ENCODE measurements at regions not wholly inside any gene's neighbourhood (a gene's known extent, or its start where the extent isn't known, plus 50 kb on each side); places are given as distances from the start of the nearest gene placed in this dataset.

- TF ChIP-seq CTCF (IDR thresholded peaks at IDR 0.05) = no peak
- no peak for TF ChIP-seq POLR2A (IDR thresholded peaks at IDR 0.05)
Observed at GRCh38 chr4:45971108-45971507, 152.7 kb downstream of the GABRG1 start.
